D341Med (cell line): ENCODE measurements at regions not wholly inside any gene's neighbourhood (a gene's known extent, or its start where the extent isn't known, plus 50 kb on each side); places are given as distances from the start of the nearest gene placed in this dataset.
"Not testable (repeated sequence)": the region's sequence is repeated elsewhere in the genome, so short reads cannot be mapped to it uniquely, and the experiment has no call there.

Experiments used
- DNase-seq: peaks from one replicate; pipeline ENCODE4 v3.0.0; 2012; ENCODE audit warnings: low spot score

GRCh38 chr6:49370518-49370917 lies 92.5 kb downstream of the MMUT start:
- no peak for DNase-seq

GRCh38 chr6:49366539-49366938 lies 96.5 kb downstream of the MMUT start:
- DNase-seq = no peak

- no peak for DNase-seq
These were observed 114.5 kb downstream of the MMUT start for GRCh38 chr6:49348561-49348960.

GRCh38 chr6:49342410-49342809 lies 120.6 kb downstream of the MMUT start:
- no peak for DNase-seq

GRCh38 chr6:49341869-49342268 lies 121.2 kb downstream of the MMUT start:
- DNase-seq = no peak

- DNase-seq = no peak
These were observed 124.0 kb downstream of the MMUT start for GRCh38 chr6:49339096-49339495.

- no peak for DNase-seq
These were observed 126.4 kb downstream of the MMUT start for GRCh38 chr6:49336514-49337131.

- no peak for DNase-seq
These were observed 129.5 kb downstream of the MMUT start for GRCh38 chr6:49333345-49334125.

GRCh38 chr6:49332781-49333180 lies 130.3 kb downstream of the MMUT start:
- no peak for DNase-seq

- DNase-seq = no peak
These were observed 133.9 kb downstream of the MMUT start for GRCh38 chr6:49329186-49329585.

- no peak for DNase-seq
These were observed 134.9 kb downstream of the MMUT start for GRCh38 chr6:49328051-49328744.

- no peak for DNase-seq
These were observed 135.5 kb downstream of the MMUT start for GRCh38 chr6:49327571-49327970.

- DNase-seq = no peak
These were observed 136.0 kb downstream of the MMUT start for GRCh38 chr6:49327005-49327404.

GRCh38 chr6:49326347-49326746 lies 136.7 kb downstream of the MMUT start:
- DNase-seq = no peak

GRCh38 chr6:49325891-49326290 lies 137.2 kb downstream of the MMUT start:
- no peak for DNase-seq

- DNase-seq = no peak
These were observed 140.2 kb downstream of the MMUT start for GRCh38 chr6:49322861-49323260.

- DNase-seq = no peak
These were observed 141.4 kb downstream of the MMUT start for GRCh38 chr6:49321561-49322072.

- no peak for DNase-seq
These were observed 158.0 kb downstream of the MMUT start for GRCh38 chr6:49305010-49305409.

- DNase-seq = not testable (repeated sequence)
These were observed 158.7 kb downstream of the MMUT start for GRCh38 chr6:49304393-49304792.

- DNase-seq = no peak
These were observed 162.1 kb downstream of the MMUT start for GRCh38 chr6:49300911-49301310.

- DNase-seq = no peak
These were observed 162.6 kb downstream of the MMUT start for GRCh38 chr6:49300443-49300842.

- no peak for DNase-seq
These were observed 163.8 kb downstream of the MMUT start for GRCh38 chr6:49299279-49299678.

- no peak for DNase-seq
These were observed 178.9 kb downstream of the MMUT start for GRCh38 chr6:49284180-49284579.
